H1 (cell line): ENCODE measurements at regions not wholly inside any gene's neighbourhood (a gene's known extent, or its start where the extent isn't known, plus 50 kb on each side); places are given as distances from the start of the nearest gene placed in this dataset.

ENCODE experiments used
- CTCF ChIA-PET: fragments of 300-600 bp; sonication (Branson Sonifier 250); formaldehyde crosslinking; loops from one replicate; lab custom pipeline; 2021; ENCODE audit not compliant: partially characterized antibody; lab: Charles Lee
- POLR2A ChIA-PET: fragments of 300-600 bp; sonication (Branson Sonifier 250); formaldehyde crosslinking; loops from one replicate; lab custom pipeline; 2021; ENCODE audit warnings: inconsistent platforms; ENCODE audit not compliant: partially characterized antibody; lab: Charles Lee
- DNase-seq, 2 experiments: peaks; one replicate each; pipeline versions ENCODE4 v3.0.0 to v3.0.0-alpha.2; 2010 to 2022; ENCODE audit warnings: low spot score in 2 of 2, low read depth in 1 of 2, mixed read lengths in 1 of 2
- FAIRE-seq: peaks from 2 replicates; lab custom pipeline; 2011; peaks lifted over from hg19 to GRCh38; lab: Jason Lieb, UNC
- H2AFZ ChIP-seq: 2 replicates; pipeline ENCODE4 v1.8.1; 2012; ENCODE audit warnings: low read length, inconsistent platforms
- H2AK5ac ChIP-seq: 2 replicates; pipeline ENCODE4 v1.6.1; 2013; ENCODE audit warnings: low read depth, low read length
- H2BK120ac ChIP-seq: replicated peaks from 2 replicates; pipeline ENCODE3; 2013; ENCODE audit warnings: low read depth, low read length, inconsistent platforms
- H2BK12ac ChIP-seq: 2 replicates; pipeline ENCODE4 v1.6.1; 2013; ENCODE audit warnings: low read depth, low read length
- H2BK15ac ChIP-seq: 2 replicates; pipeline ENCODE4 v1.6.1; 2013; ENCODE audit warnings: low read length
- H2BK20ac ChIP-seq: 2 replicates; pipeline ENCODE4 v1.6.1; 2013; ENCODE audit warnings: low read length
- H2BK5ac ChIP-seq: 2 replicates; pipeline ENCODE4 v1.6.1; 2013; ENCODE audit warnings: low read depth, low read length
- H3K14ac ChIP-seq: 2 replicates; pipeline ENCODE4 v1.6.1; 2013; ENCODE audit warnings: inconsistent platforms; ENCODE audit not compliant: insufficient read length
- H3K18ac ChIP-seq: 2 replicates; pipeline ENCODE4 v1.6.1; 2013; ENCODE audit warnings: low read length; ENCODE audit errors: extremely low read depth
- H3K23ac ChIP-seq: 2 replicates; pipeline ENCODE4 v1.6.1; 2013; ENCODE audit warnings: inconsistent platforms; ENCODE audit not compliant: insufficient read length
- H3K23me2 ChIP-seq: 2 replicates; pipeline ENCODE4 v1.6.1; 2013; ENCODE audit warnings: low read depth, low read length
- H3K27ac ChIP-seq: 2 replicates; pipeline ENCODE4 v1.6.1; 2011; ENCODE audit warnings: low read depth, low read length, inconsistent platforms
- H3K27me3 ChIP-seq, 4 experiments: replicated peaks in 1 of 4; 1 replicate in 1 of 4; 2 replicates in 3 of 4; pipeline versions ENCODE4 v1.6.1 to v1.8.1; 2011 to 2013; ENCODE audit warnings: low read length in 3 of 4, mild to moderate bottlenecking in 3 of 4, inconsistent platforms in 2 of 4, mixed read lengths in 2 of 4, moderate library complexity in 1 of 4; ENCODE audit not compliant: control insufficient read depth in 3 of 4, insufficient read depth in 3 of 4; ENCODE audit errors: extremely low read depth in 1 of 4
- H3K36me3 ChIP-seq, 4 experiments: 2 replicates each; pipeline versions ENCODE4 v1.6.1 to v1.8.1; 2011 to 2013; ENCODE audit warnings: mild to moderate bottlenecking in 4 of 4, low read length in 3 of 4, moderate library complexity in 2 of 4, control low read depth in 1 of 4, inconsistent platforms in 1 of 4; ENCODE audit not compliant: insufficient read depth in 4 of 4, control insufficient read depth in 2 of 4
- H3K4ac ChIP-seq: replicated peaks from 2 replicates; pipeline ENCODE3; 2013; ENCODE audit warnings: low read length, low read depth, mixed read lengths, inconsistent platforms; ENCODE audit not compliant: insufficient read length
- H3K4me1 ChIP-seq, 4 experiments: replicated peaks in 1 of 4; 1 replicate in 1 of 4; 2 replicates in 3 of 4; pipeline versions ENCODE4 v1.6.1 to v1.8.1; 2011 to 2013; ENCODE audit warnings: low read length in 3 of 4, inconsistent platforms in 2 of 4, mixed read lengths in 1 of 4; ENCODE audit not compliant: insufficient read depth in 4 of 4, control insufficient read depth in 3 of 4
- H3K4me2 ChIP-seq, 2 experiments: 2 replicates each; pipeline versions ENCODE4 v1.6.1 to v1.8.1; 2011 to 2013; ENCODE audit warnings: low read depth in 2 of 2, low read length in 2 of 2, control low read depth in 1 of 2, inconsistent platforms in 1 of 2, mild to moderate bottlenecking in 1 of 2; ENCODE audit not compliant: insufficient read depth in 1 of 2
- H3K4me3 ChIP-seq, 4 experiments: fragments of 200-600, 300-600 bp in 1 of 4; sonication (generic), shearing (Covaris generic), sonication (Bioruptor Twin) in 1 of 4; 2 replicates each; pipeline versions ENCODE4 v1.5.1 to v1.8.1; 2011 to 2016; ENCODE audit warnings: low read length in 4 of 4, low read depth in 3 of 4, control low read depth in 2 of 4, inconsistent platforms in 2 of 4, mild to moderate bottlenecking in 2 of 4, mixed read lengths in 1 of 4, moderate library complexity in 1 of 4; ENCODE audit not compliant: insufficient read depth in 2 of 4; ENCODE audit errors: extremely low read depth in 1 of 4
- H3K56ac ChIP-seq: replicated peaks from 2 replicates; pipeline ENCODE3; 2013; ENCODE audit warnings: low read depth, mild to moderate bottlenecking, mixed read lengths, low read length, inconsistent platforms; ENCODE audit not compliant: insufficient read length
- H3K79me1 ChIP-seq: 2 replicates; pipeline ENCODE4 v1.6.1; 2013; ENCODE audit warnings: low read depth, low read length, control low read depth
- H3K79me2 ChIP-seq, 2 experiments: 2 replicates each; pipeline versions ENCODE4 v1.6.1 to v1.8.1; 2012 to 2013; ENCODE audit warnings: low read length in 2 of 2, mild to moderate bottlenecking in 2 of 2, inconsistent platforms in 1 of 2; ENCODE audit not compliant: insufficient read depth in 2 of 2, control insufficient read depth in 1 of 2
- H3K9ac ChIP-seq, 4 experiments: replicated peaks in 1 of 4; 1 replicate in 1 of 4; 2 replicates in 3 of 4; pipeline versions ENCODE4 v1.6.1 to v1.8.1; 2011 to 2013; ENCODE audit warnings: low read depth in 3 of 4, low read length in 3 of 4, control low read depth in 2 of 4, mild to moderate bottlenecking in 2 of 4, moderate library complexity in 2 of 4, inconsistent platforms in 1 of 4; ENCODE audit errors: extremely low read depth in 1 of 4
- H3K9me3 ChIP-seq, 2 experiments: 2 replicates each; pipeline versions ENCODE4 v1.6.1 to v1.8.1; 2012 to 2013; ENCODE audit warnings: mild to moderate bottlenecking in 2 of 2, moderate library complexity in 2 of 2, control low read depth in 1 of 2, inconsistent platforms in 1 of 2, low read depth in 1 of 2, low read length in 1 of 2, mixed read lengths in 1 of 2; ENCODE audit not compliant: insufficient read depth in 2 of 2
- H4K20me1 ChIP-seq, 2 experiments: replicated peaks in 1 of 2; 2 replicates each; pipeline versions ENCODE3 to v1.8.1; 2011 to 2013; ENCODE audit warnings: inconsistent platforms in 2 of 2, low read length in 2 of 2, mild to moderate bottlenecking in 1 of 2; ENCODE audit not compliant: insufficient read depth in 2 of 2, control insufficient read depth in 1 of 2
- H4K5ac ChIP-seq: 2 replicates; pipeline ENCODE4 v1.6.1; 2013; ENCODE audit warnings: low read length, low read depth, mixed read lengths, inconsistent platforms; ENCODE audit not compliant: insufficient read length
- H4K8ac ChIP-seq: 2 replicates; pipeline ENCODE4 v1.8.0; 2013; ENCODE audit warnings: mild to moderate bottlenecking, moderate library complexity, low read length, inconsistent platforms; ENCODE audit not compliant: insufficient read depth; ENCODE audit errors: extremely low read depth
- H4K91ac ChIP-seq: replicated peaks from 2 replicates; pipeline ENCODE3; 2013; ENCODE audit warnings: low read length, mixed read lengths, inconsistent platforms; ENCODE audit not compliant: insufficient read length
- EP300 ChIP-seq, 2 experiments: IDR thresholded peaks; 1 replicate in 1 of 2; 2 replicates in 1 of 2; pipeline ENCODE4 v1.6.1; 2011 to 2012; ENCODE audit warnings: low read depth in 2 of 2, low read length in 2 of 2, mild to moderate bottlenecking in 2 of 2, borderline replicate concordance in 1 of 2, inconsistent platforms in 1 of 2, moderate library complexity in 1 of 2
- GABPA ChIP-seq: IDR thresholded peaks from 2 replicates; pipeline ENCODE4 v1.6.1; 2011; ENCODE audit warnings: mild to moderate bottlenecking, low read length, moderate library complexity, borderline replicate concordance; ENCODE audit not compliant: insufficient read depth
- GTF2F1 ChIP-seq: IDR thresholded peaks from 2 replicates; pipeline ENCODE4 v1.6.1; 2012; ENCODE audit warnings: low read depth, low read length, improper control_type of control experiment, borderline replicate concordance
- MAFK ChIP-seq: IDR thresholded peaks from 2 replicates; pipeline ENCODE4 v1.6.1; 2012; ENCODE audit warnings: low read depth, mild to moderate bottlenecking, improper control_type of control experiment, low read length
- MAX ChIP-seq: IDR thresholded peaks from 2 replicates; pipeline ENCODE4 v1.6.1; 2012; ENCODE audit warnings: inconsistent platforms
- NANOG ChIP-seq: IDR thresholded peaks from 2 replicates; pipeline ENCODE4 v1.6.1; 2011; ENCODE audit warnings: low read length, low read depth, mild to moderate bottlenecking, inconsistent platforms; ENCODE audit not compliant: insufficient read depth, poor library complexity, severe bottlenecking
- PHF8 ChIP-seq: fragments of 200-600 bp; sonication (generic); conservative IDR thresholded peaks from 2 replicates; pipeline ENCODE4 v1.7.1; 2012; ENCODE audit warnings: low read depth, mild to moderate bottlenecking, inconsistent platforms, low read length, moderate library complexity
- RBBP5 ChIP-seq: IDR thresholded peaks from 2 replicates; pipeline ENCODE4 v1.7.1; 2012; ENCODE audit warnings: low read depth, mild to moderate bottlenecking, inconsistent platforms, low read length, moderate library complexity, borderline replicate concordance
- SIN3A ChIP-seq, 2 experiments: IDR thresholded peaks in 1 of 2; conservative IDR thresholded peaks in 1 of 2; 2 replicates each; pipeline ENCODE4 v1.6.1; 2011 to 2012; ENCODE audit warnings: low read length in 2 of 2, improper control_type of control experiment in 1 of 2, low read depth in 1 of 2, mild to moderate bottlenecking in 1 of 2
- SIRT6 ChIP-seq: IDR thresholded peaks from one replicate; pipeline ENCODE4 v1.7.1; 2012; ENCODE audit warnings: low read length, inconsistent platforms
- SP1 ChIP-seq: IDR thresholded peaks from 2 replicates; pipeline ENCODE4 v1.6.1; 2011; ENCODE audit warnings: low read depth, low read length
- SRF ChIP-seq: IDR thresholded peaks from 2 replicates; pipeline ENCODE4 v1.6.1; 2011; ENCODE audit warnings: mild to moderate bottlenecking, low read depth, low read length, moderate library complexity
- TBP ChIP-seq: IDR thresholded peaks from 2 replicates; pipeline ENCODE4 v1.6.1; 2011; ENCODE audit warnings: low read depth, low read length, improper control_type of control experiment
- TCF12 ChIP-seq: IDR thresholded peaks from 2 replicates; pipeline ENCODE4 v1.6.1; 2011; ENCODE audit warnings: low read depth, mild to moderate bottlenecking, low read length
- TEAD4 ChIP-seq: IDR thresholded peaks from 2 replicates; pipeline ENCODE4 v1.6.1; 2012; ENCODE audit warnings: low read depth, low read length, inconsistent platforms, mixed read lengths
- WGBS, 2 experiments: shearing (Covaris generic) in 1 of 2; methylation state at CpG; one replicate each; pipeline versions ENCODE4 v1.1.6 to v1.1.7; 2013 to 2015; ENCODE audit warnings: low lambda C conversion rate in 2 of 2, mixed read lengths in 2 of 2, inconsistent platforms in 1 of 2, low coverage in 1 of 2, missing lambda C conversion rate in 1 of 2; ENCODE audit not compliant: insufficient replicate concordance in 2 of 2, insufficient coverage in 1 of 2, insufficient read length in 1 of 2; ENCODE audit errors: extremely low coverage in 1 of 2, missing lambda C conversion rate in 1 of 2; 5-methylcytosine and 5-hydroxymethylcytosine counted together

- H2BK12ac ChIP-seq: no peak overlapping the region
- CTCF ChIA-PET: interaction anchor here (1.6 to 2.7 kb wide), 2 partner anchors 11 to 13 kb away, joined by 4 to 11 read pairs; no protein-coding TSS in a partner anchor
- H3K9ac ChIP-seq: no peak overlapping the region
- H2BK20ac ChIP-seq: no peak overlapping the region
- H2BK120ac ChIP-seq: no peak overlapping the region
- H3K9me3 ChIP-seq: no peaks in the 10 kb centered on the region
- no peak overlapping the region for H3K23ac ChIP-seq
- no peaks in the 10 kb centered on the region for H3K27me3 ChIP-seq
- DNase-seq (no peak), FAIRE-seq (no peak)
- no peak overlapping the region for H3K18ac ChIP-seq
- no peaks in the 10 kb centered on the region for H3K79me2 ChIP-seq
- 89% methylated on average over 2 of the region's 2 CpGs; no CpG with 5 or more reads in 1 of the 2 experiments for WGBS, 2 experiments
- no peaks in the 10 kb centered on the region for H3K79me1 ChIP-seq
- H3K23me2 ChIP-seq: no peaks in the 10 kb centered on the region
- POLR2A ChIA-PET: no interaction called here
- H4K8ac ChIP-seq: no peak overlapping the region
- H2BK5ac ChIP-seq: no peak overlapping the region
- H3K4me3 ChIP-seq: no peak overlapping the region
- no peak overlapping the region for H3K56ac ChIP-seq
- no peak overlapping the region for H3K4ac ChIP-seq
- no peak overlapping the region for H4K5ac ChIP-seq
- 0 out of 2 replicates have a peak overlapping the region, but pooled peaks have one; percentile 5 for H2AFZ ChIP-seq
- H3K27ac ChIP-seq: no peak overlapping the region
- no peak overlapping the region for H2BK15ac ChIP-seq
- no peaks in the 10 kb centered on the region for H4K20me1 ChIP-seq
- H3K4me1 ChIP-seq: no peaks in the 10 kb centered on the region
- no peak overlapping the region for H2AK5ac ChIP-seq
- no peaks in the 10 kb centered on the region for H3K36me3 ChIP-seq
- no peak overlapping the region for H4K91ac ChIP-seq
- TF ChIP-seq SIRT6 (no peak), SP1 (no peak), SRF (no peak), SIN3A (conservative IDR thresholded peaks at IDR 0.05 in 1 of 2, IDR thresholded peaks at IDR 0.05 in 1 of 2; ENCODE audit: low read depth in 1 of 2, low read length in 2 of 2) (no peak), PHF8 (no peak), EP300 (IDR thresholded peaks at IDR 0.05; ENCODE audit: borderline replicate concordance in 1 of 2, low read depth in 2 of 2, low read length in 2 of 2) (no peak), RBBP5 (no peak), GTF2F1 (no peak), TCF12 (no peak), NANOG (no peak), MAX (no peak), TBP (no peak), TEAD4 (no peak), MAFK (no peak), GABPA (no peak)
- no peak overlapping the region for H3K4me2 ChIP-seq
- H3K14ac ChIP-seq: no peak overlapping the region
Measured at GRCh38 chr5:53250201-53250550, 140.6 kb upstream of the MOCS2 start.
